Mesodermal cell (in vitro differentiated cells): ENCODE measurements at regions not wholly inside any gene's neighbourhood (a gene's known extent, or its start where the extent isn't known, plus 50 kb on each side); places are given as distances from the start of the nearest gene placed in this dataset.

ENCODE experiments used
- H3K27ac ChIP-seq: 2 replicates; pipeline ENCODE4 v1.7.0; 2013; ENCODE audit warnings: mild to moderate bottlenecking, low read depth, low read length, moderate library complexity; ENCODE audit not compliant: severe bottlenecking
- H3K36me3 ChIP-seq: 2 replicates; pipeline ENCODE4 v1.7.1; 2013; ENCODE audit warnings: mild to moderate bottlenecking, low read length, moderate library complexity; ENCODE audit not compliant: control insufficient read depth, insufficient read depth
- H3K4me1 ChIP-seq: one replicate; pipeline ENCODE4 v1.7.1; 2013; ENCODE audit warnings: mild to moderate bottlenecking, low read length; ENCODE audit not compliant: insufficient read depth, control insufficient read depth, poor library complexity, severe bottlenecking
- H3K4me3 ChIP-seq: 2 replicates; pipeline ENCODE4 v1.7.0; 2013; ENCODE audit warnings: low read length, control low read depth, mild to moderate bottlenecking; ENCODE audit not compliant: insufficient read depth, poor library complexity, severe bottlenecking; ENCODE audit errors: extremely low read depth
- H3K9me3 ChIP-seq: 2 replicates; pipeline ENCODE4 v1.7.1; 2013; ENCODE audit warnings: mild to moderate bottlenecking, low read length, moderate library complexity; ENCODE audit not compliant: control insufficient read depth
- WGBS, 2 experiments: methylation state at CpG; one replicate each; pipeline ENCODE4 v1.1.5; 2013; ENCODE audit warnings: missing lambda C conversion rate in 2 of 2; ENCODE audit not compliant: insufficient coverage in 2 of 2; 5-methylcytosine and 5-hydroxymethylcytosine counted together

GRCh38 chr5:40025586-40025985 is 600.8 kb upstream of the DAB2 start:
- Histone ChIP-seq H3K4me3 (no peak overlapping the region), H3K36me3 (no peaks in the 10 kb centered on the region), H3K4me1 (no peaks in the 10 kb centered on the region), H3K9me3 (no peaks in the 10 kb centered on the region), H3K27ac (no peak overlapping the region)
- 80% methylated on average over 1 to 2 of the region's 3 CpGs for WGBS, 2 experiments

GRCh38 chr5:40022057-40022456 is 597.3 kb upstream of the DAB2 start:
- Histone ChIP-seq H3K36me3 (no peaks in the 10 kb centered on the region), H3K27ac (no peak overlapping the region), H3K9me3 (no peaks in the 10 kb centered on the region), H3K4me3 (no peak overlapping the region), H3K4me1 (no peaks in the 10 kb centered on the region)
- WGBS, 2 experiments = 80% methylated on average over 1 of the region's 1 CpG; no CpG with 5 or more reads in 1 of the 2 experiments

- H3K4me3 ChIP-seq = no peak overlapping the region
- no peaks in the 10 kb centered on the region for H3K9me3 ChIP-seq
- no peaks in the 10 kb centered on the region for H3K4me1 ChIP-seq
- WGBS, 2 experiments = no CpG with 5 or more reads among the region's 2 CpGs
- no peak overlapping the region for H3K27ac ChIP-seq
- no peaks in the 10 kb centered on the region for H3K36me3 ChIP-seq
Observed at GRCh38 chr5:40021007-40021406, 596.2 kb upstream of the DAB2 start.

- Histone ChIP-seq H3K4me3 (no peak overlapping the region), H3K36me3 (no peaks in the 10 kb centered on the region)
- WGBS, 2 experiments = 84 to 100% methylated on average over 3 of the region's 3 CpGs
Observed at GRCh38 chr5:40017918-40018317, 593.1 kb upstream of the DAB2 start.

GRCh38 chr5:40017135-40017534 is 592.4 kb upstream of the DAB2 start:
- 90 to 100% methylated on average over 1 of the region's 1 CpG for WGBS, 2 experiments
- Histone ChIP-seq H3K4me1 (no peaks in the 10 kb centered on the region), H3K27ac (no peak overlapping the region), H3K36me3 (no peaks in the 10 kb centered on the region), H3K9me3 (no peaks in the 10 kb centered on the region), H3K4me3 (no peak overlapping the region)

More at GRCh38 chr5:40017918-40018317, 593.1 kb upstream of the DAB2 start:
- Histone ChIP-seq H3K9me3 (no peaks in the 10 kb centered on the region), H3K4me1 (no peaks in the 10 kb centered on the region), H3K27ac (no peak overlapping the region)

- H3K9me3 ChIP-seq = no peaks in the 10 kb centered on the region
- H3K27ac ChIP-seq = no peak overlapping the region
- WGBS, 2 experiments = no CpG with 5 or more reads among the region's 1 CpG
- H3K4me1 ChIP-seq = no peaks in the 10 kb centered on the region
- no peaks in the 10 kb centered on the region for H3K36me3 ChIP-seq
- no peak overlapping the region for H3K4me3 ChIP-seq
Observed at GRCh38 chr5:40010436-40010835, 585.7 kb upstream of the DAB2 start.

- no CpG with 5 or more reads among the region's 1 CpG for WGBS, 2 experiments
- H3K27ac ChIP-seq = no peak overlapping the region
- no peaks in the 10 kb centered on the region for H3K4me1 ChIP-seq
- H3K9me3 ChIP-seq = no peaks in the 10 kb centered on the region
- H3K36me3 ChIP-seq = no peaks in the 10 kb centered on the region
- no peak overlapping the region for H3K4me3 ChIP-seq
Observed at GRCh38 chr5:40006260-40006659, 581.5 kb upstream of the DAB2 start.

GRCh38 chr5:40001796-40002195 is 577.0 kb upstream of the DAB2 start:
- Histone ChIP-seq H3K9me3 (no peaks in the 10 kb centered on the region), H3K36me3 (no peaks in the 10 kb centered on the region), H3K4me3 (no peak overlapping the region), H3K4me1 (no peaks in the 10 kb centered on the region), H3K27ac (no peak overlapping the region)
- 100% methylated on average over 1 of the region's 1 CpG; no CpG with 5 or more reads in 1 of the 2 experiments for WGBS, 2 experiments

GRCh38 chr5:39998518-39998917 is 573.7 kb upstream of the DAB2 start:
- no peaks in the 10 kb centered on the region for H3K4me1 ChIP-seq
- no peak overlapping the region for H3K27ac ChIP-seq
- H3K4me3 ChIP-seq = no peak overlapping the region

GRCh38 chr5:39995990-39996389 is 571.2 kb upstream of the DAB2 start:
- Histone ChIP-seq H3K4me3 (no peak overlapping the region), H3K4me1 (no peaks in the 10 kb centered on the region), H3K9me3 (no peaks in the 10 kb centered on the region), H3K27ac (no peak overlapping the region), H3K36me3 (no peaks in the 10 kb centered on the region)
- WGBS, 2 experiments = no CpG with 5 or more reads among the region's 1 CpG

More at GRCh38 chr5:39998518-39998917, 573.7 kb upstream of the DAB2 start:
- Histone ChIP-seq H3K36me3 (no peaks in the 10 kb centered on the region), H3K9me3 (no peaks in the 10 kb centered on the region)

- no peak overlapping the region for H3K4me3 ChIP-seq
- WGBS, 2 experiments = 67 to 75% methylated on average over 1 of the region's 2 CpGs
- no peaks in the 10 kb centered on the region for H3K9me3 ChIP-seq
- H3K36me3 ChIP-seq = no peaks in the 10 kb centered on the region
- no peak overlapping the region for H3K27ac ChIP-seq
- H3K4me1 ChIP-seq = no peaks in the 10 kb centered on the region
Observed at GRCh38 chr5:39992617-39993202, 567.9 kb upstream of the DAB2 start.
